ENCODE measurements at regions not wholly inside any gene's neighbourhood (a gene's known extent, or its start where the extent isn't known, plus 50 kb on each side); places are given as distances from the start of the nearest gene placed in this dataset.

GRCh38 chr6:76124018-76124417, 51.6 kb upstream of the IMPG1 start:
- TF ChIP-seq EP300 (IDR thresholded peaks at IDR 0.05; ENCODE audit: borderline replicate concordance in 1 of 2, low read depth in 1 of 2, low read length in 1 of 2) (no peak), POLR2AphosphoS5 (IDR thresholded peaks at IDR 0.05; ENCODE audit: low read depth, low read length) (no peak), MEF2A (IDR thresholded peaks at IDR 0.05; ENCODE audit: borderline replicate concordance, low read depth) (no peak), SIN3A (IDR thresholded peaks at IDR 0.05; ENCODE audit: borderline replicate concordance, low read depth, low read length) (no peak), USF2 (IDR thresholded peaks at IDR 0.05; ENCODE audit: borderline replicate concordance, low read depth, low read length) (no peak), CTCF (IDR thresholded peaks at IDR 0.05) (no peak), RAD21 (IDR thresholded peaks at IDR 0.05; ENCODE audit: low read length) (no peak), REST (IDR thresholded peaks at IDR 0.05; ENCODE audit: low read depth, low read length) (no peak)

Data from SK-N-SH (cell line).